IPS DF 19.7 (cell line): ENCODE measurements at regions not wholly inside any gene's neighbourhood (a gene's known extent, or its start where the extent isn't known, plus 50 kb on each side); places are given as distances from the start of the nearest gene placed in this dataset.
"Not testable (repeated sequence)": the region's sequence is repeated elsewhere in the genome, so short reads cannot be mapped to it uniquely, and the experiment has no call there.

Source experiments
- DNase-seq: peaks from one replicate; pipeline ENCODE4 v3.0.0-alpha.2; 2013; ENCODE audit warnings: low read depth, low spot score

- no peak for DNase-seq
Observed at GRCh38 chr4:97359826-97360225, 783.5 kb downstream of the STPG2 start.

- DNase-seq, result no peak
Observed at GRCh38 chr4:97360733-97361132, 782.5 kb downstream of the STPG2 start.

GRCh38 chr4:97367878-97368277 lies 775.4 kb downstream of the STPG2 start:
- no peak for DNase-seq

GRCh38 chr4:97370568-97370967 lies 772.7 kb downstream of the STPG2 start:
- no peak for DNase-seq

GRCh38 chr4:97374526-97374925 lies 768.8 kb downstream of the STPG2 start:
- no peak for DNase-seq

GRCh38 chr4:97386969-97387368 lies 756.3 kb downstream of the STPG2 start:
- no peak for DNase-seq

GRCh38 chr4:97394653-97395052 lies 748.6 kb downstream of the STPG2 start:
- DNase-seq, result no peak

GRCh38 chr4:97396097-97396496 lies 747.2 kb downstream of the STPG2 start:
- DNase-seq, result no peak

- DNase-seq, result no peak
Observed at GRCh38 chr4:97396605-97397004, 746.7 kb downstream of the STPG2 start.

GRCh38 chr4:97404876-97405523 lies 738.3 kb downstream of the STPG2 start:
- DNase-seq, result no peak

- DNase-seq, result no peak
Observed at GRCh38 chr4:97411356-97411755, 731.9 kb downstream of the STPG2 start.

- DNase-seq, result no peak
Observed at GRCh38 chr4:97412331-97412730, 730.9 kb downstream of the STPG2 start.

GRCh38 chr4:97414161-97414560 lies 729.1 kb downstream of the STPG2 start:
- DNase-seq, result no peak

- DNase-seq, result no peak
Observed at GRCh38 chr4:97432551-97432950, 710.7 kb downstream of the STPG2 start.

GRCh38 chr4:97437998-97438705 lies 705.1 kb downstream of the STPG2 start:
- not testable (repeated sequence) for DNase-seq

- no peak for DNase-seq
Observed at GRCh38 chr4:97453186-97453585, 690.1 kb downstream of the STPG2 start.

GRCh38 chr4:97457253-97457652 lies 686.0 kb downstream of the STPG2 start:
- DNase-seq, result no peak

GRCh38 chr4:97468272-97468671 lies 675.0 kb downstream of the STPG2 start:
- no peak for DNase-seq

- DNase-seq, result no peak
Observed at GRCh38 chr4:97475621-97476020, 667.7 kb downstream of the STPG2 start.

- DNase-seq, result no peak
Observed at GRCh38 chr4:97477974-97478373, 665.3 kb downstream of the STPG2 start.

- DNase-seq, result no peak
Observed at GRCh38 chr4:97479388-97479787, 663.9 kb downstream of the STPG2 start.

GRCh38 chr4:97491856-97492255 lies 651.4 kb downstream of the STPG2 start:
- DNase-seq, result no peak

- DNase-seq, result no peak
Observed at GRCh38 chr4:97493815-97494518, 649.3 kb downstream of the STPG2 start.
